ENCODE measurements at regions not wholly inside any gene's neighbourhood (a gene's known extent, or its start where the extent isn't known, plus 50 kb on each side); places are given as distances from the start of the nearest gene placed in this dataset.

- H3K9me3 Mint-ChIP-seq: no peaks in the 10 kb centered on the region
Measured at GRCh38 chr12:89215196-89215595, 137.1 kb downstream of the DUSP6 start.

GRCh38 chr12:89213747-89214146 is 138.6 kb downstream of the DUSP6 start:
- H3K27me3 Mint-ChIP-seq: peaks cover 10% of the 10 kb centered on the region
- H3K27ac Mint-ChIP-seq (ENCODE audit: low read depth): no peak overlapping the region
- no peaks in the 10 kb centered on the region for H3K9me3 Mint-ChIP-seq
- ATAC-seq (replicated peaks; ENCODE audit: extremely low read depth, poor library complexity, severe bottlenecking): no peak
- no peaks in the 10 kb centered on the region for H3K36me3 Mint-ChIP-seq (ENCODE audit: insufficient read depth)
- no peak for DNase-seq (ENCODE audit: low spot score in 2 of 2)
- H3K4me1 Mint-ChIP-seq: peaks cover 5% of the 10 kb centered on the region
- no peak overlapping the region for H3K4me3 Mint-ChIP-seq

More at GRCh38 chr12:89215196-89215595, 137.1 kb downstream of the DUSP6 start:
- Mint-ChIP-seq H3K4me1 (peaks cover 5% of the 10 kb centered on the region), H3K36me3 (ENCODE audit: insufficient read depth) (no peaks in the 10 kb centered on the region), H3K4me3 (no peak overlapping the region), H3K27me3 (peaks cover 4% of the 10 kb centered on the region), H3K27ac (ENCODE audit: low read depth) (no peak overlapping the region)
- DNase-seq (ENCODE audit: low spot score in 2 of 2): no peak
- no peak for ATAC-seq (replicated peaks; ENCODE audit: extremely low read depth, poor library complexity, severe bottlenecking)

- ATAC-seq (replicated peaks; ENCODE audit: extremely low read depth, poor library complexity, severe bottlenecking) (no peak), DNase-seq (ENCODE audit: low spot score in 2 of 2) (no peak)
- Mint-ChIP-seq H3K4me1 (peaks cover 5% of the 10 kb centered on the region), H3K9me3 (no peaks in the 10 kb centered on the region), H3K4me3 (no peak overlapping the region), H3K27me3 (peaks cover 10% of the 10 kb centered on the region), H3K27ac (ENCODE audit: low read depth) (no peak overlapping the region), H3K36me3 (ENCODE audit: insufficient read depth) (no peaks in the 10 kb centered on the region)
Measured at GRCh38 chr12:89213139-89213538, 139.2 kb downstream of the DUSP6 start.

GRCh38 chr12:89212339-89212771 is 139.9 kb downstream of the DUSP6 start:
- no peak for ATAC-seq (replicated peaks; ENCODE audit: extremely low read depth, poor library complexity, severe bottlenecking)
- no peak overlapping the region for H3K27ac Mint-ChIP-seq (ENCODE audit: low read depth)
- H3K36me3 Mint-ChIP-seq (ENCODE audit: insufficient read depth): no peaks in the 10 kb centered on the region
- DNase-seq (ENCODE audit: low spot score in 2 of 2): no peak
- H3K4me3 Mint-ChIP-seq: no peak overlapping the region
- no peaks in the 10 kb centered on the region for H3K9me3 Mint-ChIP-seq
- H3K4me1 Mint-ChIP-seq: peaks cover 5% of the 10 kb centered on the region
- peaks cover 10% of the 10 kb centered on the region for H3K27me3 Mint-ChIP-seq

GRCh38 chr12:89211456-89211855 is 140.8 kb downstream of the DUSP6 start:
- DNase-seq (ENCODE audit: low spot score in 2 of 2) (no peak), ATAC-seq (replicated peaks; ENCODE audit: extremely low read depth, poor library complexity, severe bottlenecking) (no peak)
- no peak overlapping the region for H3K4me3 Mint-ChIP-seq
- no peak overlapping the region for H3K27ac Mint-ChIP-seq (ENCODE audit: low read depth)
- no peaks in the 10 kb centered on the region for H3K9me3 Mint-ChIP-seq
- H3K27me3 Mint-ChIP-seq: peaks cover 10% of the 10 kb centered on the region
- peaks cover 10% of the 10 kb centered on the region for H3K4me1 Mint-ChIP-seq
- H3K36me3 Mint-ChIP-seq (ENCODE audit: insufficient read depth): no peaks in the 10 kb centered on the region

GRCh38 chr12:89210277-89210676 is 142.0 kb downstream of the DUSP6 start:
- DNase-seq (ENCODE audit: low spot score in 2 of 2): no peak
- no peak overlapping the region for H3K4me3 Mint-ChIP-seq
- no peak overlapping the region for H3K27ac Mint-ChIP-seq (ENCODE audit: low read depth)
- no peaks in the 10 kb centered on the region for H3K36me3 Mint-ChIP-seq (ENCODE audit: insufficient read depth)
- H3K4me1 Mint-ChIP-seq: peaks cover 15% of the 10 kb centered on the region
- peaks cover 10% of the 10 kb centered on the region for H3K27me3 Mint-ChIP-seq
- no peaks in the 10 kb centered on the region for H3K9me3 Mint-ChIP-seq
- ATAC-seq (replicated peaks; ENCODE audit: extremely low read depth, poor library complexity, severe bottlenecking): no peak

GRCh38 chr12:89208661-89209096 is 143.6 kb downstream of the DUSP6 start:
- H3K4me1 Mint-ChIP-seq: peaks cover 15% of the 10 kb centered on the region
- no peaks in the 10 kb centered on the region for H3K9me3 Mint-ChIP-seq
- ATAC-seq (replicated peaks; ENCODE audit: extremely low read depth, poor library complexity, severe bottlenecking) (no peak), DNase-seq (ENCODE audit: low spot score in 2 of 2) (no peak)
- H3K27me3 Mint-ChIP-seq: peaks cover 10% of the 10 kb centered on the region
- H3K4me3 Mint-ChIP-seq: no peak overlapping the region
- no peaks in the 10 kb centered on the region for H3K36me3 Mint-ChIP-seq (ENCODE audit: insufficient read depth)
- H3K27ac Mint-ChIP-seq (ENCODE audit: low read depth): no peak overlapping the region

- Mint-ChIP-seq H3K36me3 (ENCODE audit: insufficient read depth) (no peaks in the 10 kb centered on the region), H3K27me3 (peaks cover 10% of the 10 kb centered on the region), H3K4me3 (no peak overlapping the region), H3K27ac (ENCODE audit: low read depth) (no peak overlapping the region), H3K4me1 (peaks cover 10% of the 10 kb centered on the region), H3K9me3 (no peaks in the 10 kb centered on the region)
- ATAC-seq (replicated peaks; ENCODE audit: extremely low read depth, poor library complexity, severe bottlenecking) (no peak), DNase-seq (ENCODE audit: low spot score in 2 of 2) (no peak)
Measured at GRCh38 chr12:89206390-89206789, 145.9 kb downstream of the DUSP6 start.

GRCh38 chr12:89205517-89205916 is 146.8 kb downstream of the DUSP6 start:
- Mint-ChIP-seq H3K36me3 (ENCODE audit: insufficient read depth) (no peaks in the 10 kb centered on the region), H3K9me3 (no peaks in the 10 kb centered on the region), H3K4me1 (peaks cover 10% of the 10 kb centered on the region), H3K4me3 (no peak overlapping the region), H3K27ac (ENCODE audit: low read depth) (no peak overlapping the region), H3K27me3 (peaks cover 8% of the 10 kb centered on the region)
- no peak for DNase-seq (ENCODE audit: low spot score in 2 of 2)
- no peak for ATAC-seq (replicated peaks; ENCODE audit: extremely low read depth, poor library complexity, severe bottlenecking)

- Mint-ChIP-seq H3K27me3 (no peaks in the 10 kb centered on the region), H3K4me3 (no peak overlapping the region), H3K9me3 (no peaks in the 10 kb centered on the region), H3K36me3 (ENCODE audit: insufficient read depth) (no peaks in the 10 kb centered on the region), H3K4me1 (peaks cover 10% of the 10 kb centered on the region), H3K27ac (ENCODE audit: low read depth) (no peak overlapping the region)
- DNase-seq (ENCODE audit: low spot score in 2 of 2) (no peak), ATAC-seq (replicated peaks; ENCODE audit: extremely low read depth, poor library complexity, severe bottlenecking) (no peak)
Measured at GRCh38 chr12:89203144-89203543, 149.2 kb downstream of the DUSP6 start.

GRCh38 chr12:89200217-89200616 is 152.1 kb downstream of the DUSP6 start:
- no peak for ATAC-seq (replicated peaks; ENCODE audit: extremely low read depth, poor library complexity, severe bottlenecking)

GRCh38 chr12:89195470-89195869 is 156.8 kb downstream of the DUSP6 start:
- no peak overlapping the region for H3K4me3 Mint-ChIP-seq

More at GRCh38 chr12:89200217-89200616, 152.1 kb downstream of the DUSP6 start:
- H3K4me1 Mint-ChIP-seq: no peaks in the 10 kb centered on the region
- no peak for DNase-seq (ENCODE audit: low spot score in 2 of 2)
- H3K36me3 Mint-ChIP-seq (ENCODE audit: insufficient read depth): no peaks in the 10 kb centered on the region
- no peaks in the 10 kb centered on the region for H3K9me3 Mint-ChIP-seq
- no peak overlapping the region for H3K27ac Mint-ChIP-seq (ENCODE audit: low read depth)
- no peak overlapping the region for H3K4me3 Mint-ChIP-seq
- no peaks in the 10 kb centered on the region for H3K27me3 Mint-ChIP-seq

GRCh38 chr12:89194683-89195082 is 157.6 kb downstream of the DUSP6 start:
- H3K4me3 Mint-ChIP-seq: no peak overlapping the region
- H3K4me1 Mint-ChIP-seq: no peaks in the 10 kb centered on the region
- no peak overlapping the region for H3K27ac Mint-ChIP-seq (ENCODE audit: low read depth)
- no peaks in the 10 kb centered on the region for H3K36me3 Mint-ChIP-seq (ENCODE audit: insufficient read depth)
- ATAC-seq (replicated peaks; ENCODE audit: extremely low read depth, poor library complexity, severe bottlenecking) (no peak), DNase-seq (ENCODE audit: low spot score in 2 of 2) (no peak)
- no peaks in the 10 kb centered on the region for H3K27me3 Mint-ChIP-seq
- no peaks in the 10 kb centered on the region for H3K9me3 Mint-ChIP-seq

More at GRCh38 chr12:89195470-89195869, 156.8 kb downstream of the DUSP6 start:
- no peaks in the 10 kb centered on the region for H3K9me3 Mint-ChIP-seq
- ATAC-seq (replicated peaks; ENCODE audit: extremely low read depth, poor library complexity, severe bottlenecking) (no peak), DNase-seq (ENCODE audit: low spot score in 2 of 2) (no peak)
- H3K4me1 Mint-ChIP-seq: no peaks in the 10 kb centered on the region
- H3K27ac Mint-ChIP-seq (ENCODE audit: low read depth): no peak overlapping the region
- no peaks in the 10 kb centered on the region for H3K36me3 Mint-ChIP-seq (ENCODE audit: insufficient read depth)
- no peaks in the 10 kb centered on the region for H3K27me3 Mint-ChIP-seq

GRCh38 chr12:89192429-89192828 is 159.9 kb downstream of the DUSP6 start:
- Mint-ChIP-seq H3K4me1 (no peaks in the 10 kb centered on the region), H3K36me3 (ENCODE audit: insufficient read depth) (no peaks in the 10 kb centered on the region), H3K27me3 (no peaks in the 10 kb centered on the region)

More at GRCh38 chr12:89192429-89192828, 159.9 kb downstream of the DUSP6 start:
- Mint-ChIP-seq H3K4me3 (no peak overlapping the region), H3K9me3 (no peaks in the 10 kb centered on the region), H3K27ac (ENCODE audit: low read depth) (no peak overlapping the region)
- no peak for ATAC-seq (replicated peaks; ENCODE audit: extremely low read depth, poor library complexity, severe bottlenecking)
- DNase-seq (ENCODE audit: low spot score in 2 of 2): no peak
